ENCODE measurements at regions not wholly inside any gene's neighbourhood (a gene's known extent, or its start where the extent isn't known, plus 50 kb on each side); places are given as distances from the start of the nearest gene placed in this dataset.

DNA sequence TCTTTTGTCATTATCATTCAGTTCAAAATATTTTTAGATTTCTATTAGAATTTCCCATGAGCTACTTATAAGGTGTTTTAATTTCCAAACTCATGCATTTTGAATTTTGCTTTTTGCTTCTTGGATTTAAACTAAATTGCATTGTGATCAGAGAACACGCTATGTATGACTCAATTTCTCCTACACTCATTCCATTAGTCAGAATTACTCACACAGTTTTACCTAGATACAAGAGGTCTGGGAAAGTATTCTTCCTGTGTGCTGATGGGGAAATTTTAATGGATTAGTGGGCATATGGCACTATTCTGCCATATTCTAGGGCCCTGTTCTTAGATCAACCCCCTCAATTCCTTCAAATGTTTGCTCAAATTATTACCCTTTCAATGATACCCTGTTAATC lies 49.9 kb upstream of the BMP5 start:
- TF ChIP-seq, protein P1, sequence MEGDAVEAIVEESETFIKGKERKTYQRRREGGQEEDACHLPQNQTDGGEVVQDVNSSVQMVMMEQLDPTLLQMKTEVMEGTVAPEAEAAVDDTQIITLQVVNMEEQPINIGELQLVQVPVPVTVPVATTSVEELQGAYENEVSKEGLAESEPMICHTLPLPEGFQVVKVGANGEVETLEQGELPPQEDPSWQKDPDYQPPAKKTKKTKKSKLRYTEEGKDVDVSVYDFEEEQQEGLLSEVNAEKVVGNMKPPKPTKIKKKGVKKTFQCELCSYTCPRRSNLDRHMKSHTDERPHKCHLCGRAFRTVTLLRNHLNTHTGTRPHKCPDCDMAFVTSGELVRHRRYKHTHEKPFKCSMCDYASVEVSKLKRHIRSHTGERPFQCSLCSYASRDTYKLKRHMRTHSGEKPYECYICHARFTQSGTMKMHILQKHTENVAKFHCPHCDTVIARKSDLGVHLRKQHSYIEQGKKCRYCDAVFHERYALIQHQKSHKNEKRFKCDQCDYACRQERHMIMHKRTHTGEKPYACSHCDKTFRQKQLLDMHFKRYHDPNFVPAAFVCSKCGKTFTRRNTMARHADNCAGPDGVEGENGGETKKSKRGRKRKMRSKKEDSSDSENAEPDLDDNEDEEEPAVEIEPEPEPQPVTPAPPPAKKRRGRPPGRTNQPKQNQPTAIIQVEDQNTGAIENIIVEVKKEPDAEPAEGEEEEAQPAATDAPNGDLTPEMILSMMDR (conservative IDR thresholded peaks at IDR 0.05; ENCODE audit: low read depth, low read length), result no peak
- H3K27ac ChIP-seq, result no peak overlapping the region

More for the DNA sequence above, 49.9 kb upstream of the BMP5 start:
- Histone ChIP-seq H3K79me2 (ENCODE audit: insufficient read depth, low read depth) (no peaks in the 10 kb centered on the region), H3K4me2 (no peak overlapping the region), H3K4me3 (IDR thresholded peaks at IDR 0.05; ENCODE audit: insufficient read depth, low read depth, low read length) (no peak overlapping the region), H3K36me3 (ENCODE audit: insufficient read depth) (no peaks in the 10 kb centered on the region), H3K4me1 (ENCODE audit: low read depth, poor library complexity, severe bottlenecking) (no peaks in the 10 kb centered on the region), H3K27me3 (ENCODE audit: insufficient read depth, low read depth) (no peaks in the 10 kb centered on the region), H2AFZ (ENCODE audit: low read depth) (no peak overlapping the region), H3K9ac (no peak overlapping the region), H4K20me1 (ENCODE audit: insufficient read depth) (no peaks in the 10 kb centered on the region)
